ENCODE measurements at regions not wholly inside any gene's neighbourhood (a gene's known extent, or its start where the extent isn't known, plus 50 kb on each side); places are given as distances from the start of the nearest gene placed in this dataset.

- POLR2A ChIA-PET, result no interaction called here
- no TSS peak for BruUV-seq (replicated peaks)
- Histone ChIP-seq H3K27me3 (ENCODE audit: control insufficient read depth, insufficient read depth, low read length) (no peaks in the 10 kb centered on the region), H3K27ac (ENCODE audit: low read length) (no peak overlapping the region), H3K36me3 (ENCODE audit: control insufficient read depth, insufficient read depth, low read length) (no peaks in the 10 kb centered on the region), H3K4me3 (ENCODE audit: low read depth in 2 of 2, low read length in 2 of 2) (no peak overlapping the region), H3K4me1 (ENCODE audit: control insufficient read depth, insufficient read depth, low read length) (peaks cover 3% of the 10 kb centered on the region), H3K9me3 (ENCODE audit: control insufficient read depth, insufficient read depth, low read depth, low read length) (no peaks in the 10 kb centered on the region)
- in situ Hi-C loops (cut with HindIII; ENCODE audit: low pct_unique_long_range_greater_than_20kb, low sequenced_read_pairs), result no loop called here
- TF ChIP-seq POLR2AphosphoS5 (IDR thresholded peaks at IDR 0.05; ENCODE audit: low read depth, low read length), result no peak
- TF ChIP-seq SIN3A (IDR thresholded peaks at IDR 0.05; ENCODE audit: borderline replicate concordance, insufficient read depth, low read depth, low read length), result no peak
- TF ChIP-seq REST (IDR thresholded peaks at IDR 0.05; ENCODE audit: insufficient read depth in 1 of 2, low read depth in 2 of 2, low read length in 1 of 2), result no peak
- TF ChIP-seq CTCF (IDR thresholded peaks at IDR 0.05), result no peak
- no peak for TF ChIP-seq TCF7L2 (IDR thresholded peaks at IDR 0.05; ENCODE audit: low read depth, low read length)
- intact Hi-C loops (cut with micrococcal nuclease; ENCODE audit: unreplicated experiment), result no loop called here
- CTCF ChIA-PET, result interaction anchor here (0.6 kb wide), 1 partner anchor 9 kb away, joined by 7 read pairs; no protein-coding TSS in a partner anchor
- ATAC-seq (no peak), DNase-seq (ENCODE audit: low read depth, low spot score) (no peak)
These were observed 107.7 kb upstream of the BTN3A2 start for GRCh38 chr6:26257272-26257671.

- in situ Hi-C loops (cut with HindIII; ENCODE audit: low pct_unique_long_range_greater_than_20kb, low sequenced_read_pairs), result no loop called here
- no peak for DNase-seq (ENCODE audit: low read depth, low spot score)
- Histone ChIP-seq H3K27ac (ENCODE audit: low read length) (no peak overlapping the region), H3K4me1 (ENCODE audit: control insufficient read depth, insufficient read depth, low read length) (peaks cover under 1% of the 10 kb centered on the region; the same call in 1 of the 2 replicates), H3K4me3 (ENCODE audit: low read depth in 2 of 2, low read length in 2 of 2) (no peak overlapping the region), H3K27me3 (ENCODE audit: control insufficient read depth, insufficient read depth, low read length) (no peaks in the 10 kb centered on the region), H3K9me3 (ENCODE audit: control insufficient read depth, insufficient read depth, low read depth, low read length) (no peaks in the 10 kb centered on the region), H3K36me3 (ENCODE audit: control insufficient read depth, insufficient read depth, low read length) (no peaks in the 10 kb centered on the region)
- intact Hi-C loops (cut with micrococcal nuclease; ENCODE audit: unreplicated experiment), result no loop called here
- POLR2A ChIA-PET, result interaction anchor here (0.6 kb wide), 1 partner anchor 83 kb away, joined by 5 read pairs; no protein-coding TSS in a partner anchor
- CTCF ChIA-PET, result interaction anchor here (0.6 kb wide), 2 partner anchors 8 to 14 kb away, joined by 6 to 7 read pairs; no protein-coding TSS in a partner anchor
- peak; percentile 65; the same call in 1 of the 2 replicates for ATAC-seq
- BruUV-seq (replicated peaks), result no TSS peak
- no peak for TF ChIP-seq TCF7L2 (IDR thresholded peaks at IDR 0.05; ENCODE audit: low read depth, low read length)
- peak; percentile 52 for TF ChIP-seq CTCF (IDR thresholded peaks at IDR 0.05)
These were observed 106.6 kb upstream of the BTN3A2 start for GRCh38 chr6:26258212-26258977.
